ENCODE measurements at regions not wholly inside any gene's neighbourhood (a gene's known extent, or its start where the extent isn't known, plus 50 kb on each side); places are given as distances from the start of the nearest gene placed in this dataset.
"Not testable (repeated sequence)": the region's sequence is repeated elsewhere in the genome, so short reads cannot be mapped to it uniquely, and the experiment has no call there.

- no peak for DNase-seq
Observed at GRCh38 chr5:136810261-136810801, 445.0 kb upstream of the TRPC7 start.

- DNase-seq = no peak
Observed at GRCh38 chr5:136809382-136809781, 444.0 kb upstream of the TRPC7 start.

- DNase-seq = no peak
Observed at GRCh38 chr5:136808756-136809155, 443.4 kb upstream of the TRPC7 start.

GRCh38 chr5:136805466-136805865 is 440.1 kb upstream of the TRPC7 start:
- no peak for DNase-seq

- peak; percentile 35 for DNase-seq
Observed at GRCh38 chr5:136802383-136802782, 437.0 kb upstream of the TRPC7 start.

GRCh38 chr5:136799806-136800372 is 434.5 kb upstream of the TRPC7 start:
- DNase-seq = no peak

- DNase-seq = no peak
Observed at GRCh38 chr5:136793300-136793699, 428.0 kb upstream of the TRPC7 start.

- no peak for DNase-seq
Observed at GRCh38 chr5:136781464-136781863, 416.1 kb upstream of the TRPC7 start.

- no peak for DNase-seq
Observed at GRCh38 chr5:136780518-136780917, 415.2 kb upstream of the TRPC7 start.

- no peak for DNase-seq
Observed at GRCh38 chr5:136776022-136776927, 410.9 kb upstream of the TRPC7 start.

GRCh38 chr5:136772491-136772890 is 407.1 kb upstream of the TRPC7 start:
- DNase-seq = no peak

- DNase-seq = peak; percentile 35
Observed at GRCh38 chr5:136769900-136770684, 404.7 kb upstream of the TRPC7 start.

GRCh38 chr5:136769093-136769492 is 403.7 kb upstream of the TRPC7 start:
- DNase-seq = no peak

- no peak for DNase-seq
Observed at GRCh38 chr5:136768457-136768856, 403.1 kb upstream of the TRPC7 start.

GRCh38 chr5:136766456-136766855 is 401.1 kb upstream of the TRPC7 start:
- DNase-seq = no peak

GRCh38 chr5:136764601-136765000 is 399.3 kb upstream of the TRPC7 start:
- DNase-seq = no peak

- no peak for DNase-seq
Observed at GRCh38 chr5:136763548-136763947, 398.2 kb upstream of the TRPC7 start.

GRCh38 chr5:136754216-136754615 is 388.9 kb upstream of the TRPC7 start:
- DNase-seq = no peak

- DNase-seq = no peak
Observed at GRCh38 chr5:136750224-136750862, 385.0 kb upstream of the TRPC7 start.

- no peak for DNase-seq
Observed at GRCh38 chr5:136749016-136749415, 383.7 kb upstream of the TRPC7 start.

GRCh38 chr5:136743052-136743451 is 377.7 kb upstream of the TRPC7 start:
- no peak for DNase-seq

GRCh38 chr5:136740228-136740627 is 374.9 kb upstream of the TRPC7 start:
- no peak for DNase-seq

- not testable (repeated sequence) for DNase-seq
Observed at GRCh38 chr5:136739271-136739670, 373.9 kb upstream of the TRPC7 start.

Data from NCI-H1694 treated with DMSO at 0.1 percent for 48 hours (cell line).